Amniotic epithelial cell (primary cell): ENCODE measurements at regions not wholly inside any gene's neighbourhood (a gene's known extent, or its start where the extent isn't known, plus 50 kb on each side); places are given as distances from the start of the nearest gene placed in this dataset.
"Not testable (repeated sequence)": the region's sequence is repeated elsewhere in the genome, so short reads cannot be mapped to it uniquely, and the experiment has no call there.

Experiments
- DNase-seq: peaks from one replicate; pipeline ENCODE4 v3.0.0-alpha.2; 2010; ENCODE audit warnings: low read depth

GRCh38 chrX:139200346-139200745 is 330.2 kb upstream of the F9 start:
- no peak for DNase-seq

- DNase-seq, result no peak
Observed at GRCh38 chrX:139199933-139200332, 330.6 kb upstream of the F9 start.

GRCh38 chrX:139198936-139199335 is 331.6 kb upstream of the F9 start:
- no peak for DNase-seq

- DNase-seq, result no peak
Observed at GRCh38 chrX:139196890-139197289, 333.6 kb upstream of the F9 start.

GRCh38 chrX:139194571-139195280 is 335.8 kb upstream of the F9 start:
- DNase-seq, result no peak

GRCh38 chrX:139192386-139192961 is 338.1 kb upstream of the F9 start:
- no peak for DNase-seq

DNA sequence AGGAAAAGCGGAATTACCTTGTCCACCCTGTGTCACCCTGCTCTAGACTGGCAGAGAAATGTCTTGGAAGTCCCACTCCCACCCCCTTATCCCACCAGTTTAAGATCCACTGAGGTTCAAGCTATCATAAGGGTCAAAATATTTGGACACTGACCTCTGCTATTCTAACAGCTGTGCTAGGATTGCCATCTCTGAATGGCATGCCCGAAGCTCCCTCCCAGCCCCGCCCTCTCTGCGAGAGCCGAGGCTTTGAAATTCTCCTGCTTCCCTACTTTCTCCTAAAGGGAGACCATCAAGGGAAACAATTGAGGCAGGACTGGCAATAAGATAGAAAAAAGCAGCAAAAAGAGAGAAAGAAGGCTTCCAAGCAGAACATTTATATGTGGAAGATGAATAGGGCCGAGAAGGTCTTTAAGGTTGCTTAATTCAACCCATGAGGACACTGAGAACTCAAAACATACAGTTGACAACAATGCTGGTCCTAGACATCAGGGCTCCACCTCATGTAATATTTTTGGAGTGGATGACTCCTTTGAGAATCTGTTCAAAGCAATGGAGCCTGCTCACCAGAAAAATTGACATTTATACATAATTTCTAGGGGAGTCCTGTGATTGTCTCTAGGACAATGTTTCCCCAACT is 338.7 kb upstream of the F9 start:
- no peak for DNase-seq

- DNase-seq, result no peak
Observed at GRCh38 chrX:139191286-139191685, 339.3 kb upstream of the F9 start.

DNA sequence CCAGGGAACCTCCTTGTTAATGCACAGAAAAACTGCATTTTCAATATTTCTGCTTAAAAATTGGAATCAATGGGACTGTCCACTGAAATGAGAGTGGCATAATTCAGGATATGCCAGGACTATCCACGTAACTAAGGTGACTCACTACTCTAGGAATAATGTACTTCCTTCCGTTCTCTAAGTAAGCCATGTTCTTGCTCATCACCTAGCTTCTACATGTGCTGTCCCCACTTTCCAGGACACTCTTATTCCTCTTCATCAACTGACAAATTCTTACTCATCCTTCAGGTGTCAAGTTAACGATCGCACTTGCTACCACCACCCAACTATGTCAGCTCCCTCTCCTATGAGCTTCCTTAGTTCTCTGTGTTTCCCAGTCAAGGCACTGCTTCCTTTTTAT is 342.8 kb upstream of the F9 start:
- DNase-seq, result no peak

GRCh38 chrX:139186991-139187390 is 343.5 kb upstream of the F9 start:
- no peak for DNase-seq

DNA sequence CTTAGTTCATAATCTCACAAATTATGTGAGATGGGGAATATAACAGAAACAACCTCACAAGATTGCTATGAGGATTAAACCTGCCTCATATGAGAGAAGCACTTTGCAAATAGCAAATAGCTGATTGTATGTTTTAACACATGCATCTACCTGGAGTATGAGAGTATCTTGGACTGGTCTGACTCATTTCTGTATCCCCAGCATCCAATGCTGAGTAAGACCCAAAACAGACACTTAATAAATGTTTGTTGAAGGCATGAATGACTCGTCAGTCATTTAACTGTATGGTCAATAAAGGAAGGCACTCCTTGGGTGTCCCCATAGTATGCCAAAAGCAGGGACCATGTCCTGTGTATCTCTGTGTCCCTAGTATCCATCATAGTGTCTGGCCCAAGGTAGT is 350.9 kb upstream of the F9 start:
- no peak for DNase-seq

- no peak for DNase-seq
Observed at GRCh38 chrX:139178980-139179379, 351.6 kb upstream of the F9 start.

GRCh38 chrX:139172731-139173130 is 357.8 kb upstream of the F9 start:
- no peak for DNase-seq

DNA sequence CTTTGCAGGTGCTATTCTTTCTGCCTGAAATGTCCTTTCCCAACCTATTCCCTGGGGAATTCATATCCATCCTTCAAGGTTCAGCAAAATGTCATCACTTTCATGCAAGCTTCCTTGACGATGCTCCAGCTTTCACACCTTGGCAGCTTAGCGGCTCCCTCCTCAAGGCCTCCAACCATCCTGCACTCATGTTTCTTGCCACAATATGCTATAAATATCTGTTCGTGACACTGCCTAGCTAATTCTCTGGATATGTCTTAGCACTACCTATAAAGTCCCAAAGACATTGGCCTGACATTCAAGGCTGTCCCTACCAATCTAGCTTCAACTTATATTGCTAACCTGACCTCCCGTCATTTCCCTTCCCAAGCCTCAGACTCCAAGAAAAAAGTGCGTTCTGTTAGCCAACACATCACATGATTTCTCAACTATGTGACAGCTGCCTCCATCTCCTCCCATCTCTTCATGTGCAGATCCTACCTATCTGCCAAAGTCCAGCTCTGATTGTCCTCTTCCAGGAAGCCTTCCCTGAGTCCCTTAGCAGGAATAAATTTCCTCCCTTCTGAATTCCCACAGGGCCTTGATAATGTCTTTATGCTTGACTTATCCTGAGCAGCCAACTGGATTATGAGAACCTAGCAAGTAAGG is 359.9 kb upstream of the F9 start:
- no peak for DNase-seq

- DNase-seq, result no peak
Observed at GRCh38 chrX:139167282-139167681, 363.3 kb upstream of the F9 start.

GRCh38 chrX:139158256-139158655 is 372.3 kb upstream of the F9 start:
- DNase-seq, result no peak

GRCh38 chrX:139156356-139156755 is 374.2 kb upstream of the F9 start:
- no peak for DNase-seq

DNA sequence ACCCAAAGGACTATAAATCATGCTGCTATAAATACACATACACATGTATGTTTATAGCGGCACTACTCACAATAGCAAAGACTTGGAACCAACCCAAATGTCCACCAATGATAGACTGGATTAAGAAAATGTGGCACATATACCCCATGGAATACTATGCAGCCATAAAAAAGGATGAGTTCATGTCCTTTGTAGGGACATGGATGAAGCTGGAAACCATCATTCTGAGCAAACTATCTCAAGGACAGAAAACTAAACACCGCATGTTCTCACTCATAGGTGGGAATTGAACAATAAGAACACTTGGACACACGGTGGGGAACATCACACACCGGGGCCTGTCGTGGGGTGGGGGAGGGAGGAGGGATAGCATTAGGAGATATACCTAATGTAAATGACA is 383.9 kb upstream of the F9 start:
- not testable (repeated sequence) for DNase-seq

- no peak for DNase-seq
Observed at GRCh38 chrX:139141370-139141769, 389.2 kb upstream of the F9 start.

- no peak for DNase-seq
Observed at GRCh38 chrX:139134316-139134715, 396.2 kb upstream of the F9 start.

- no peak for DNase-seq
Observed at GRCh38 chrX:139126493-139126892, 404.0 kb upstream of the F9 start.

DNA sequence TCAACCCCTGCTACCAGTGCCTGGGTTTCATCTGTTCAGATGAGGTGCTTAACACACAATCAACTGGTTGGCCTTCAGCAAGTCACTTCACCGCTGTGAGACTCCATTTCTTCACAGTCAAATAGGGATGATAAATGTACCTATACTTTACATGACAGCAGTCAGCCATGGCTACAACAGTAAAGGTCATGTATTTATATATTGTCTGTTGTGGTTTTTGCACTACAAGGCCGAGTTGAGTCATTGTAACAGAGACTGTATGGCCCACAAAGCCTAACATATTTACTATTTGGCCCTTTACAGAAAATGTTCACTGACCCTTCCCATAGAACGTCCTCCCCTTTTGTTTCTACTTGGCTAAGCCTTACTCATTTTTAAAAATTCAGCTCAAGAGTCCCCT is 404.6 kb upstream of the F9 start:
- DNase-seq, result no peak

- no peak for DNase-seq
Observed at GRCh38 chrX:139121616-139122286, 408.8 kb upstream of the F9 start.
